ENCODE measurements at regions not wholly inside any gene's neighbourhood (a gene's known extent, or its start where the extent isn't known, plus 50 kb on each side); places are given as distances from the start of the nearest gene placed in this dataset.

DNA sequence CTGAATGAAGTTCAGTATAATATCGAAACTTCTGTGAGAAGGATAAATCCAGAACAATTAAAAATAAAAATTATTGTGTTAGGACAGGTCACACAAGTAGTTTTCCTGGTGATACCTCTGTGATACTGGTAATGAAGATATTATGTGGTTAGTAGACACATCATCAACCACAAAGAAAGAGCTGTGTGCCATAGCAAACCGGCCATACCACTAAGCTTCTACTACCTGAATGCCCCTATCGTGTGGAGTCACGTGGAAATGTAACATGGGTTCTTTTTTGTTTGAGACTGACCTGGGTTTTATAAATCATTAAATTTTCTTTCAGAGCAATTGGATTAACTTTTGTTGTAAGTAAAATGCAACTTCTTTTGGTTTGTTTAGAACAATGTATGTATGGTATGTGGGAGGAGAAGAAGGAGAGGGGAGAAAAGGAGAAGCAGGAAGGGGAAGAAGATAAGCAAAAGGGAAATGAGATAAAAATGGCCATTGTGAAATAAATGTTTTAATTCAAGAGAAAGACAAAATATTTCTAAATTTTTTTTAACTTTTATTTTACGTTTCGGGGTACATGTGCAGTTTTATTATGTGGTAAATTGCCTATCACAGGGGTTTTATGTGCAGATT, 58.2 kb upstream of the LRRC8B start:
- peaks cover 2% of the 10 kb centered on the region; the same call in 1 of the 2 replicates for H3K27me3 ChIP-seq (ENCODE audit: low read depth, low read length)
- no peak overlapping the region for H3K4me2 ChIP-seq (ENCODE audit: low read length)
- H3K4me3 ChIP-seq (ENCODE audit: low read length), result no peak overlapping the region
- H3K9ac ChIP-seq (ENCODE audit: low read length), result no peak overlapping the region
- H3K9me3 ChIP-seq (ENCODE audit: insufficient read depth, low read length), result no peaks in the 10 kb centered on the region
- no peaks in the 10 kb centered on the region for H3K36me3 ChIP-seq (replicated peaks; ENCODE audit: low read depth, low read length)
- H3K79me2 ChIP-seq (ENCODE audit: low read length), result no peaks in the 10 kb centered on the region
- no peak overlapping the region for H2AFZ ChIP-seq (ENCODE audit: low read depth, low read length)
- no peaks in the 10 kb centered on the region for H4K20me1 ChIP-seq (ENCODE audit: insufficient read depth, low read length)
- H3K27ac ChIP-seq (ENCODE audit: low read length), result no peak overlapping the region
- H3K4me1 ChIP-seq (ENCODE audit: low read length), result peaks cover 22% of the 10 kb centered on the region
- no peak for TF ChIP-seq EZH2phosphoT487 (IDR thresholded peaks at IDR 0.05; ENCODE audit: low read depth)
- TF ChIP-seq, protein P1, sequence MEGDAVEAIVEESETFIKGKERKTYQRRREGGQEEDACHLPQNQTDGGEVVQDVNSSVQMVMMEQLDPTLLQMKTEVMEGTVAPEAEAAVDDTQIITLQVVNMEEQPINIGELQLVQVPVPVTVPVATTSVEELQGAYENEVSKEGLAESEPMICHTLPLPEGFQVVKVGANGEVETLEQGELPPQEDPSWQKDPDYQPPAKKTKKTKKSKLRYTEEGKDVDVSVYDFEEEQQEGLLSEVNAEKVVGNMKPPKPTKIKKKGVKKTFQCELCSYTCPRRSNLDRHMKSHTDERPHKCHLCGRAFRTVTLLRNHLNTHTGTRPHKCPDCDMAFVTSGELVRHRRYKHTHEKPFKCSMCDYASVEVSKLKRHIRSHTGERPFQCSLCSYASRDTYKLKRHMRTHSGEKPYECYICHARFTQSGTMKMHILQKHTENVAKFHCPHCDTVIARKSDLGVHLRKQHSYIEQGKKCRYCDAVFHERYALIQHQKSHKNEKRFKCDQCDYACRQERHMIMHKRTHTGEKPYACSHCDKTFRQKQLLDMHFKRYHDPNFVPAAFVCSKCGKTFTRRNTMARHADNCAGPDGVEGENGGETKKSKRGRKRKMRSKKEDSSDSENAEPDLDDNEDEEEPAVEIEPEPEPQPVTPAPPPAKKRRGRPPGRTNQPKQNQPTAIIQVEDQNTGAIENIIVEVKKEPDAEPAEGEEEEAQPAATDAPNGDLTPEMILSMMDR (IDR thresholded peaks at IDR 0.05; ENCODE audit: low read depth, low read length), result no peak

DNA sequence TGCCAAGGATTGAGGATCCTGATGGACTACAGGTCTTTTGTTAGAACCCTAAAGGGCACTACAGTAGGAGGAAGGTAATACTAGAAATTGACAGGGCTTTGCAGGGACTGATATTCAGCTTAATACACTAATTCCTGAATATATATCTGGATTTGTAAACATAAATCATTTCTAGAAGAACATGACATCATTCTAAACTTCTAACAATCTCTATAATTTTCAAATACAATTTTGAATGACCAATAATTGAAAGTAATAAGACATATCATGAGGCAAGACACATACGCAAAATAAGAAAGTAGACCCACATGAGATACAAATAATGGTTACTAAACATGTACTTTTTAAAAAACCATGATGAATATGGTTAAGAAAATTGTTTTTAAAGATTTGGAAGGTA, 52.4 kb upstream of the LRRC8B start:
- H3K9me3 ChIP-seq (ENCODE audit: insufficient read depth, low read length), result no peaks in the 10 kb centered on the region
- no peaks in the 10 kb centered on the region for H3K36me3 ChIP-seq (replicated peaks; ENCODE audit: low read depth, low read length)
- no peak overlapping the region for H3K27ac ChIP-seq (ENCODE audit: low read length)
- H3K4me1 ChIP-seq (ENCODE audit: low read length), result peaks cover 8% of the 10 kb centered on the region
- H3K9ac ChIP-seq (ENCODE audit: low read length), result no peak overlapping the region
- TF ChIP-seq EZH2phosphoT487 (IDR thresholded peaks at IDR 0.05; ENCODE audit: low read depth), result no peak
- TF ChIP-seq, protein P1 (IDR thresholded peaks at IDR 0.05; ENCODE audit: low read depth, low read length), result no peak
- no peak overlapping the region for H2AFZ ChIP-seq (ENCODE audit: low read depth, low read length)
- H3K4me3 ChIP-seq (ENCODE audit: low read length), result no peak overlapping the region
- H4K20me1 ChIP-seq (ENCODE audit: insufficient read depth, low read length), result no peaks in the 10 kb centered on the region
- H3K4me2 ChIP-seq (ENCODE audit: low read length), result no peak overlapping the region
- no peaks in the 10 kb centered on the region for H3K27me3 ChIP-seq (ENCODE audit: low read depth, low read length)
- H3K79me2 ChIP-seq (ENCODE audit: low read length), result no peaks in the 10 kb centered on the region

DNA sequence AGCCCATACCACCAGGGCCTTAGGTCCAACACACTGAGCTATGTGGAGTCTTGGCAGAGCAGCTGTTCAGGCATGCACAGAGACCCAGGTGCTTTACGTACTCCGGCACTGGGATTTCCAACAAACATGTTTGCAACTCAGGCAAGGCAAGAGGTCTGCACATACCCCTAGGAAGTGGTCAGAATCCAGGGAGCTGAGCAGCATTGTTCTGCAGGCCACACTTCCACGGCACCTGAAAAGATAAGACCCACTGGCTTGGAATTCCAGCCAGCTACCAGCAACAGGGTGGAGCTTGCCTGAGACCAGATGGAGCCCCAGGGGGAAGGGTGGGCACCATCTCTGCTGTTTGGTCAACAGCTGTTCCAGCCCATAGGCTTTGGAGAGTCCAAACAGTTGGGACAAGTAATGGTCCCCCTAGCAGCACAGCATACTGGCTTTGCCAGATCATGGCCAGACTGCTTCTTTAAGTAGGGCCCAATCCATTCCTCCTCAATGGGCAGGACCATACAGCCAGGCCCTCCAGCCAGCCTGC, 51.7 kb upstream of the LRRC8B start:
- Histone ChIP-seq H3K9ac (ENCODE audit: low read length) (no peak overlapping the region), H2AFZ (ENCODE audit: low read depth, low read length) (no peak overlapping the region), H3K4me2 (ENCODE audit: low read length) (no peak overlapping the region), H3K27ac (ENCODE audit: low read length) (no peak overlapping the region), H3K79me2 (ENCODE audit: low read length) (no peaks in the 10 kb centered on the region), H4K20me1 (ENCODE audit: insufficient read depth, low read length) (no peaks in the 10 kb centered on the region), H3K36me3 (replicated peaks; ENCODE audit: low read depth, low read length) (no peaks in the 10 kb centered on the region), H3K27me3 (ENCODE audit: low read depth, low read length) (no peaks in the 10 kb centered on the region), H3K9me3 (ENCODE audit: insufficient read depth, low read length) (no peaks in the 10 kb centered on the region), H3K4me1 (ENCODE audit: low read length) (peaks cover 8% of the 10 kb centered on the region), H3K4me3 (ENCODE audit: low read length) (no peak overlapping the region)
- TF ChIP-seq, protein P1 (IDR thresholded peaks at IDR 0.05; ENCODE audit: low read depth, low read length), result no peak
- no peak for TF ChIP-seq EZH2phosphoT487 (IDR thresholded peaks at IDR 0.05; ENCODE audit: low read depth)

All from OCI-LY3 (cell line).